HG03064 (cell line): ENCODE measurements at regions not wholly inside any gene's neighbourhood (a gene's known extent, or its start where the extent isn't known, plus 50 kb on each side); places are given as distances from the start of the nearest gene placed in this dataset.
"Not testable (repeated sequence)": the region's sequence is repeated elsewhere in the genome, so short reads cannot be mapped to it uniquely, and the experiment has no call there.

Experiments used
- ATAC-seq: cut with Tn5 transposase; IDR thresholded peaks from one replicate; pipeline ENCODE4 v1.9.1; 2021; ENCODE audit warnings: low read depth; ENCODE audit not compliant: unreplicated experiment

GRCh38 chr1:166304131-166304530, 137.3 kb upstream of the FAM78B start:
- ATAC-seq, result no peak

GRCh38 chr1:166305371-166305770, 138.6 kb upstream of the FAM78B start:
- no peak for ATAC-seq

- no peak for ATAC-seq
These were observed 140.7 kb upstream of the FAM78B start for GRCh38 chr1:166307261-166308188.

- ATAC-seq, result not testable (repeated sequence)
These were observed 149.5 kb upstream of the FAM78B start for GRCh38 chr1:166316306-166316705.

- ATAC-seq, result no peak
These were observed 155.7 kb upstream of the FAM78B start for GRCh38 chr1:166322470-166322869.

- ATAC-seq, result no peak
These were observed 161.1 kb upstream of the FAM78B start for GRCh38 chr1:166327886-166328285.

GRCh38 chr1:166328956-166329355, 162.2 kb upstream of the FAM78B start:
- no peak for ATAC-seq

- ATAC-seq, result no peak
These were observed 163.3 kb upstream of the FAM78B start for GRCh38 chr1:166330096-166330495.

- no peak for ATAC-seq
These were observed 171.3 kb upstream of the FAM78B start for GRCh38 chr1:166338105-166338504.

- ATAC-seq, result no peak
These were observed 173.9 kb upstream of the FAM78B start for GRCh38 chr1:166340709-166341108.

GRCh38 chr1:166343276-166343675, 176.5 kb upstream of the FAM78B start:
- ATAC-seq, result no peak

GRCh38 chr1:166350490-166350889, 183.7 kb upstream of the FAM78B start:
- ATAC-seq, result no peak

GRCh38 chr1:166351676-166352075, 184.9 kb upstream of the FAM78B start:
- ATAC-seq, result no peak

- ATAC-seq, result no peak
These were observed 186.4 kb upstream of the FAM78B start for GRCh38 chr1:166353213-166353612.

- no peak for ATAC-seq
These were observed 187.6 kb upstream of the FAM78B start for GRCh38 chr1:166354406-166354805.

GRCh38 chr1:166365081-166365480, 198.3 kb upstream of the FAM78B start:
- no peak for ATAC-seq

- ATAC-seq, result no peak
These were observed 201.2 kb upstream of the FAM78B start for GRCh38 chr1:166368030-166368429.

- ATAC-seq, result no peak
These were observed 211.1 kb upstream of the FAM78B start for GRCh38 chr1:166377896-166378295.

- ATAC-seq, result no peak
These were observed 212.0 kb upstream of the FAM78B start for GRCh38 chr1:166378805-166379204.

GRCh38 chr1:166379447-166379846, 212.6 kb upstream of the FAM78B start:
- ATAC-seq, result no peak

GRCh38 chr1:166383137-166383536, 216.3 kb upstream of the FAM78B start:
- ATAC-seq, result no peak

- no peak for ATAC-seq
These were observed 217.0 kb upstream of the FAM78B start for GRCh38 chr1:166383635-166384346.
